ENCODE measurements at regions not wholly inside any gene's neighbourhood (a gene's known extent, or its start where the extent isn't known, plus 50 kb on each side); places are given as distances from the start of the nearest gene placed in this dataset.

GRCh38 chr11:121886005-121886734 lies 229.8 kb downstream of the BLID start:
- intact Hi-C loops (cut with micrococcal nuclease), result no loop called here
- no peaks in the 10 kb centered on the region for H4K20me1 ChIP-seq (ENCODE audit: insufficient read depth)
- ChIA-PET CTCF (no interaction called here), RAD21 (ENCODE audit: low non-redundant PET in 1 of 2, low total read pairs in 2 of 2, uncharacterized antibody in 2 of 2, unreplicated experiment in 2 of 2) (no interaction called here), POLR2A (no interaction called here)
- ATAC-seq, result no peak
- H3K9me3 ChIP-seq (ENCODE audit: control insufficient read depth in 1 of 2, insufficient read depth in 1 of 2, low read depth in 1 of 2, low read length in 2 of 2), result no peaks in the 10 kb centered on the region
- H2AFZ ChIP-seq (ENCODE audit: low read depth, low read length, poor library complexity, severe bottlenecking), result no peak overlapping the region
- H3K79me2 ChIP-seq (ENCODE audit: insufficient read depth, low read length), result no peaks in the 10 kb centered on the region
- DNase-seq (ENCODE audit: low read depth, low spot score), result no peak
- no peak overlapping the region for H3K4me2 ChIP-seq (ENCODE audit: low read length)
- H3K36me3 ChIP-seq (ENCODE audit: control insufficient read depth in 1 of 2, insufficient read depth in 2 of 2, low read length in 2 of 2), result no peaks in the 10 kb centered on the region
- H3K27ac ChIP-seq (ENCODE audit: low read depth, low read length), result no peak overlapping the region
- H3K9me2 ChIP-seq (ENCODE audit: insufficient read depth), result no peaks in the 10 kb centered on the region
- H3K4me3 ChIP-seq (replicated peaks in 1 of 2; ENCODE audit: low read depth in 1 of 2, low read length in 2 of 2), result no peak overlapping the region
- H3K4me1 ChIP-seq (ENCODE audit: control insufficient read depth in 1 of 2, insufficient read depth in 2 of 2, low read length in 2 of 2), result peaks cover 0 to 6% of the 10 kb centered on the region in 2 experiments; a peak in 1 of 4 replicates
- no peaks in the 10 kb centered on the region for H3K27me3 ChIP-seq (ENCODE audit: insufficient read depth, low read length)
- no TSS peak for BruUV-seq (replicated peaks)
- TF ChIP-seq CTCF (IDR thresholded peaks at IDR 0.05 in 2 of 3, conservative IDR thresholded peaks at IDR 0.05 in 1 of 3; ENCODE audit: borderline replicate concordance in 1 of 3, insufficient read depth in 1 of 3, low read depth in 2 of 3, low read length in 2 of 3) (no peak), SIN3A (IDR thresholded peaks at IDR 0.05; ENCODE audit: low read depth) (no peak)
- no peak overlapping the region for H3K9ac ChIP-seq (ENCODE audit: low read length)

- BruUV-seq (replicated peaks), result no TSS peak
- ChIA-PET CTCF (no interaction called here), RAD21 (ENCODE audit: low non-redundant PET in 1 of 2, low total read pairs in 2 of 2, uncharacterized antibody in 2 of 2, unreplicated experiment in 2 of 2) (no interaction called here), POLR2A (no interaction called here)
- intact Hi-C loops (cut with micrococcal nuclease), result no loop called here
- H3K9ac ChIP-seq (ENCODE audit: low read length), result no peak overlapping the region
- no peak overlapping the region for H3K27ac ChIP-seq (ENCODE audit: low read depth, low read length)
- DNase-seq (ENCODE audit: low read depth, low spot score) (no peak), ATAC-seq (no peak)
- H4K20me1 ChIP-seq (ENCODE audit: insufficient read depth), result no peaks in the 10 kb centered on the region
- H2AFZ ChIP-seq (ENCODE audit: low read depth, low read length, poor library complexity, severe bottlenecking), result no peak overlapping the region
- no peaks in the 10 kb centered on the region for H3K79me2 ChIP-seq (ENCODE audit: insufficient read depth, low read length)
- H3K9me3 ChIP-seq (ENCODE audit: control insufficient read depth in 1 of 2, insufficient read depth in 1 of 2, low read depth in 1 of 2, low read length in 2 of 2), result no peaks in the 10 kb centered on the region
- TF ChIP-seq ZBTB33 (IDR thresholded peaks at IDR 0.05; ENCODE audit: extremely low read depth, insufficient replicate concordance, low read length) (no peak), ELF1 (IDR thresholded peaks at IDR 0.05; ENCODE audit: borderline replicate concordance, low read depth) (no peak), MAX (IDR thresholded peaks at IDR 0.05) (no peak), RAD21 (IDR thresholded peaks at IDR 0.05; ENCODE audit: low read depth) (no peak)
- H3K36me3 ChIP-seq (ENCODE audit: control insufficient read depth in 1 of 2, insufficient read depth in 2 of 2, low read length in 2 of 2), result no peaks in the 10 kb centered on the region
- no peak overlapping the region for H3K4me2 ChIP-seq (ENCODE audit: low read length)
- H3K27me3 ChIP-seq (ENCODE audit: insufficient read depth, low read length), result no peaks in the 10 kb centered on the region
- H3K4me3 ChIP-seq (replicated peaks in 1 of 2; ENCODE audit: low read depth in 1 of 2, low read length in 2 of 2), result no peak overlapping the region
- peaks cover 0 to 6% of the 10 kb centered on the region in 2 experiments; a peak in 1 of 4 replicates for H3K4me1 ChIP-seq (ENCODE audit: control insufficient read depth in 1 of 2, insufficient read depth in 2 of 2, low read length in 2 of 2)
- no peaks in the 10 kb centered on the region for H3K9me2 ChIP-seq (ENCODE audit: insufficient read depth)
Observed at GRCh38 chr11:121884626-121885025, 231.4 kb downstream of the BLID start.

Measured in HCT116 (cell line).